SK-N-SH (cell line): ENCODE measurements at regions not wholly inside any gene's neighbourhood (a gene's known extent, or its start where the extent isn't known, plus 50 kb on each side); places are given as distances from the start of the nearest gene placed in this dataset.

Experiments
- CTCF ChIA-PET: fragments of 300-600, 350-600 bp; formaldehyde crosslinking; extraction: SDS; loops from one replicate; lab custom pipeline; 2021; lab: Yijun Ruan, JAX
- POLR2A ChIA-PET: fragments of 350-600 bp; sonication (Branson Sonifier 250); formaldehyde crosslinking; extraction: SDS; loops from one replicate; lab custom pipeline; 2020; ENCODE audit warnings: antibody characterized with exemption, inconsistent platforms; lab: Yijun Ruan, JAX
- DNase-seq: peaks from one replicate; pipeline ENCODE4 v3.0.0; 2012
- H2AFZ ChIP-seq: fragments of 200-600 bp; sonication (generic); 2 replicates; pipeline ENCODE4 v1.8.1; 2016; ENCODE audit warnings: antibody characterized with exemption, mild to moderate bottlenecking, low read depth
- H3F3A ChIP-seq: fragments of 200-600 bp; sonication (generic); replicated peaks from 2 replicates; pipeline ENCODE3; 2016; ENCODE audit warnings: antibody characterized with exemption, mild to moderate bottlenecking; ENCODE audit not compliant: insufficient read depth
- H3K27ac ChIP-seq, 2 experiments: fragments of 200-500 bp in 1 of 2; fragments of 200-600 bp in 1 of 2; sonication (Bioruptor generic) in 1 of 2; sonication (generic), shearing (Covaris generic) in 1 of 2; 2 replicates each; pipeline versions ENCODE4 v1.5.1 to v1.6.1; 2014 to 2016; ENCODE audit warnings: low read depth in 2 of 2, inconsistent platforms in 1 of 2, low read length in 1 of 2, mild to moderate bottlenecking in 1 of 2, mixed read lengths in 1 of 2
- H3K27me3 ChIP-seq: fragments of 200-600 bp; sonication (generic), shearing (Covaris generic); 2 replicates; pipeline ENCODE4 v1.6.1; 2016; ENCODE audit warnings: mixed run types; ENCODE audit not compliant: insufficient read depth
- H3K36me3 ChIP-seq, 2 experiments: fragments of 200-500 bp in 1 of 2; fragments of 200-600 bp in 1 of 2; sonication (Bioruptor generic) in 1 of 2; sonication (generic) in 1 of 2; replicated peaks in 1 of 2; 2 replicates each; pipeline versions ENCODE3 to v1.5.1; 2014 to 2016; ENCODE audit warnings: low read length in 1 of 2, mild to moderate bottlenecking in 1 of 2; ENCODE audit not compliant: insufficient read depth in 2 of 2, control insufficient read depth in 1 of 2
- H3K4me1 ChIP-seq, 2 experiments: fragments of 200-500 bp in 1 of 2; fragments of 200-600 bp in 1 of 2; sonication (Bioruptor generic) in 1 of 2; sonication (generic), shearing (Covaris generic) in 1 of 2; 2 replicates each; pipeline versions ENCODE4 v1.5.1 to v1.6.1; 2014 to 2016; ENCODE audit warnings: low read depth in 1 of 2, low read length in 1 of 2, mixed run types in 1 of 2; ENCODE audit not compliant: insufficient read depth in 2 of 2, control insufficient read depth in 1 of 2
- H3K4me2 ChIP-seq: fragments of 200-600 bp; sonication (generic), shearing (Covaris generic); 2 replicates; pipeline ENCODE4 v1.6.1; 2017; ENCODE audit warnings: mixed run types
- H3K4me3 ChIP-seq, 2 experiments: fragments of 200-500 bp in 1 of 2; fragments of 200-600 bp in 1 of 2; sonication (Bioruptor generic) in 1 of 2; sonication (generic), shearing (Covaris generic) in 1 of 2; 2 replicates each; pipeline versions ENCODE4 v1.5.1 to v1.8.1; 2014 to 2016; ENCODE audit warnings: low read depth in 2 of 2, inconsistent platforms in 1 of 2, low read length in 1 of 2, mild to moderate bottlenecking in 1 of 2, mixed read lengths in 1 of 2, moderate library complexity in 1 of 2
- H3K79me2 ChIP-seq: fragments of 200-600 bp; sonication (generic); 2 replicates; pipeline ENCODE4 v1.8.1; 2017; ENCODE audit warnings: mild to moderate bottlenecking; ENCODE audit not compliant: insufficient read depth
- H3K9ac ChIP-seq: fragments of 200-600 bp; sonication (generic); 2 replicates; pipeline ENCODE4 v1.6.1; 2017; ENCODE audit warnings: mixed run types
- H3K9me2 ChIP-seq: fragments of 200-600 bp; sonication (generic); 2 replicates; pipeline ENCODE4 v1.6.1; 2017; ENCODE audit warnings: mixed run types
- H3K9me3 ChIP-seq: fragments of 200-600 bp; sonication (generic); 2 replicates; pipeline ENCODE4 v1.6.1; 2017; ENCODE audit warnings: mixed run types, mild to moderate bottlenecking, moderate library complexity
- H4K20me1 ChIP-seq: fragments of 200-600 bp; sonication (generic); 2 replicates; pipeline ENCODE4 v1.6.1; 2017; ENCODE audit warnings: mild to moderate bottlenecking, mixed run types; ENCODE audit not compliant: insufficient read depth
- CHD2 ChIP-seq: fragments of 150-350 bp; IDR thresholded peaks from 2 replicates; pipeline ENCODE4 v1.6.1; 2018; ENCODE audit warnings: low read length; ENCODE audit not compliant: partially characterized antibody
- EP300 ChIP-seq, 2 experiments: IDR thresholded peaks; 2 replicates each; pipeline versions ENCODE4 v1.4.0 to v1.6.1; 2012; ENCODE audit warnings: borderline replicate concordance in 1 of 2, low read depth in 1 of 2, low read length in 1 of 2
- EZH2phosphoT487 ChIP-seq: fragments of 200-600 bp; sonication (generic); IDR thresholded peaks from 2 replicates; pipeline ENCODE4 v1.6.1; 2017; ENCODE audit warnings: low read depth, mixed run types, mild to moderate bottlenecking, antibody characterized with exemption, moderate library complexity, borderline replicate concordance
- FOXM1 ChIP-seq: IDR thresholded peaks from 2 replicates; pipeline ENCODE4 v1.4.0; 2012; ENCODE audit warnings: low read depth, mild to moderate bottlenecking
- GABPA ChIP-seq: IDR thresholded peaks from 2 replicates; pipeline ENCODE4 v1.4.0; 2012; ENCODE audit warnings: low read depth, mild to moderate bottlenecking
- GATA2 ChIP-seq: sonication (generic); formaldehyde crosslinking; IDR thresholded peaks from 2 replicates; pipeline ENCODE4 v1.5.0; 2020; ENCODE audit warnings: mild to moderate bottlenecking, missing genetic modification reagents
- JUND ChIP-seq: IDR thresholded peaks from 2 replicates; pipeline ENCODE4 v1.4.0; 2012
- MEF2A ChIP-seq: IDR thresholded peaks from 2 replicates; pipeline ENCODE4 v1.4.0; 2012; ENCODE audit warnings: low read depth, borderline replicate concordance
- NFIC ChIP-seq: IDR thresholded peaks from 2 replicates; pipeline ENCODE4 v1.4.0; 2012; ENCODE audit warnings: borderline replicate concordance
- RFX5 ChIP-seq: IDR thresholded peaks from 2 replicates; pipeline ENCODE4 v1.6.1; 2012; ENCODE audit warnings: mild to moderate bottlenecking, improper control_type of control experiment, low read length
- RXRA ChIP-seq: IDR thresholded peaks from 2 replicates; pipeline ENCODE4 v1.4.0; 2012; ENCODE audit warnings: low read depth, mild to moderate bottlenecking, borderline replicate concordance
- SIN3A ChIP-seq: IDR thresholded peaks from 2 replicates; pipeline ENCODE4 v1.6.1; 2012; ENCODE audit warnings: low read depth, mild to moderate bottlenecking, low read length, moderate library complexity, borderline replicate concordance
- SMC3 ChIP-seq: IDR thresholded peaks from 2 replicates; pipeline ENCODE4 v1.6.1; 2012; ENCODE audit warnings: low read depth, low read length, improper control_type of control experiment
- TAF1 ChIP-seq: IDR thresholded peaks from 2 replicates; pipeline ENCODE4 v1.6.1; 2012; ENCODE audit warnings: low read depth, mild to moderate bottlenecking, low read length, moderate library complexity, borderline replicate concordance
- TEAD4 ChIP-seq: IDR thresholded peaks from 2 replicates; pipeline ENCODE4 v1.4.0; 2012; ENCODE audit warnings: mild to moderate bottlenecking, borderline replicate concordance; ENCODE audit not compliant: insufficient read depth
- WGBS: methylation state at CpG from one replicate; pipeline ENCODE4 v1.1.6; 2017; ENCODE audit warnings: low lambda C conversion rate; 5-methylcytosine and 5-hydroxymethylcytosine counted together
- TF ChIP-seq, protein P1 (sequence below): IDR thresholded peaks from 2 replicates; pipeline ENCODE4 v1.4.0; 2012; ENCODE audit warnings: low read depth
- TF ChIP-seq, protein P2 (sequence below): fragments of 150-350 bp; IDR thresholded peaks from 2 replicates; pipeline ENCODE4 v1.6.1; 2016; ENCODE audit warnings: mild to moderate bottlenecking, low read depth, low read length
- TF ChIP-seq, protein P3 (sequence below): fragments of 150-350 bp; IDR thresholded peaks from 2 replicates; pipeline ENCODE4 v1.6.1; 2017; ENCODE audit warnings: antibody characterized with exemption, low read length, low read depth, borderline replicate concordance
- TF ChIP-seq, protein P4 (sequence below): IDR thresholded peaks from 2 replicates; pipeline ENCODE4 v1.4.0; 2012; ENCODE audit warnings: low read depth, borderline replicate concordance

DNA sequence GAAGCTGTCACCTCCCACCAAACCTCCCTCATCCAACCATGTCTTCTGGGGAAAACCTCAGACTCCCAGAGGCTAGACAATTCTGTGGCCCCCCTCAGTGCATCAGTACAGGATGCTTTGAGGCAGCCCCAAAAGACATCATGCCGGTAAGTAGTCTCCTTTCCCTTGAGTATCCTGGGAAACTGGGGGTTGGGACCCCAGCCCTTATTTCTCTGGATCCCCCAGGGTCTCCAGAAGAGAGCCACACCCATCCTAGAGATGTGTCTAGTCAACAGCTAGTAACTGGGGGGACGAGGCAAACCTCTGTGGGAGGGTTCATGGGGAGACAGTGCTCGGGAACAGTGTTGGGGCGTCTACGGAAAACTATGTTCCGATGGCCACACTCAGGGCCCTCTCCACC, 974.2 kb upstream of the TMEM132C start:
- H3F3A ChIP-seq = no peaks in the 10 kb centered on the region
- no peaks in the 10 kb centered on the region for H3K9me3 ChIP-seq
- no peaks in the 10 kb centered on the region for H4K20me1 ChIP-seq
- H3K27ac ChIP-seq = no peak overlapping the region
- H3K4me3 ChIP-seq = no peak overlapping the region
- H2AFZ ChIP-seq = no peak overlapping the region
- no peak for DNase-seq
- no peak for TF ChIP-seq JUND
- TF ChIP-seq TEAD4 = no peak
- TF ChIP-seq RFX5 = no peak
- no peak for TF ChIP-seq FOXM1
- TF ChIP-seq, protein P1, sequence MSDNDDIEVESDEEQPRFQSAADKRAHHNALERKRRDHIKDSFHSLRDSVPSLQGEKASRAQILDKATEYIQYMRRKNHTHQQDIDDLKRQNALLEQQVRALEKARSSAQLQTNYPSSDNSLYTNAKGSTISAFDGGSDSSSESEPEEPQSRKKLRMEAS = no peak
- TF ChIP-seq NFIC = no peak
- no peak for TF ChIP-seq RXRA
- no peak for TF ChIP-seq SMC3
- TF ChIP-seq EP300 (IDR thresholded peaks at IDR 0.05; ENCODE audit: borderline replicate concordance in 1 of 2, low read depth in 1 of 2, low read length in 1 of 2) = no peak
- TF ChIP-seq GABPA = no peak
- TF ChIP-seq TAF1 = no peak
- TF ChIP-seq, protein P2, sequence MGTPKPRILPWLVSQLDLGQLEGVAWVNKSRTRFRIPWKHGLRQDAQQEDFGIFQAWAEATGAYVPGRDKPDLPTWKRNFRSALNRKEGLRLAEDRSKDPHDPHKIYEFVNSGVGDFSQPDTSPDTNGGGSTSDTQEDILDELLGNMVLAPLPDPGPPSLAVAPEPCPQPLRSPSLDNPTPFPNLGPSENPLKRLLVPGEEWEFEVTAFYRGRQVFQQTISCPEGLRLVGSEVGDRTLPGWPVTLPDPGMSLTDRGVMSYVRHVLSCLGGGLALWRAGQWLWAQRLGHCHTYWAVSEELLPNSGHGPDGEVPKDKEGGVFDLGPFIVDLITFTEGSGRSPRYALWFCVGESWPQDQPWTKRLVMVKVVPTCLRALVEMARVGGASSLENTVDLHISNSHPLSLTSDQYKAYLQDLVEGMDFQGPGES = no peak
- TF ChIP-seq, protein P3, sequence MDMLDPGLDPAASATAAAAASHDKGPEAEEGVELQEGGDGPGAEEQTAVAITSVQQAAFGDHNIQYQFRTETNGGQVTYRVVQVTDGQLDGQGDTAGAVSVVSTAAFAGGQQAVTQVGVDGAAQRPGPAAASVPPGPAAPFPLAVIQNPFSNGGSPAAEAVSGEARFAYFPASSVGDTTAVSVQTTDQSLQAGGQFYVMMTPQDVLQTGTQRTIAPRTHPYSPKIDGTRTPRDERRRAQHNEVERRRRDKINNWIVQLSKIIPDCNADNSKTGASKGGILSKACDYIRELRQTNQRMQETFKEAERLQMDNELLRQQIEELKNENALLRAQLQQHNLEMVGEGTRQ = no peak
- TF ChIP-seq SIN3A = no peak
- TF ChIP-seq, protein P4, sequence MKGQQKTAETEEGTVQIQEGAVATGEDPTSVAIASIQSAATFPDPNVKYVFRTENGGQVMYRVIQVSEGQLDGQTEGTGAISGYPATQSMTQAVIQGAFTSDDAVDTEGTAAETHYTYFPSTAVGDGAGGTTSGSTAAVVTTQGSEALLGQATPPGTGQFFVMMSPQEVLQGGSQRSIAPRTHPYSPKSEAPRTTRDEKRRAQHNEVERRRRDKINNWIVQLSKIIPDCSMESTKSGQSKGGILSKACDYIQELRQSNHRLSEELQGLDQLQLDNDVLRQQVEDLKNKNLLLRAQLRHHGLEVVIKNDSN = no peak
- no peak for TF ChIP-seq CHD2
- TF ChIP-seq EZH2phosphoT487 = no peak
- no peak for TF ChIP-seq GATA2
- no peak for TF ChIP-seq MEF2A
- WGBS = 75% methylated on average over 6 of the region's 6 CpGs
- CTCF ChIA-PET = interaction anchor here (0.7 to 8.1 kb wide), 18 partner anchors 9 to 508 kb away, joined by 3 to 131 read pairs (median 4); no protein-coding TSS in a partner anchor
- H3K4me2 ChIP-seq = no peak overlapping the region
- POLR2A ChIA-PET = no interaction called here
- H3K36me3 ChIP-seq = no peaks in the 10 kb centered on the region
- no peaks in the 10 kb centered on the region for H3K27me3 ChIP-seq
- H3K79me2 ChIP-seq = no peaks in the 10 kb centered on the region
- no peaks in the 10 kb centered on the region for H3K4me1 ChIP-seq
- no peaks in the 10 kb centered on the region for H3K9me2 ChIP-seq
- no peak overlapping the region for H3K9ac ChIP-seq
